Smooth muscle cell (in vitro differentiated cells): ENCODE measurements at regions not wholly inside any gene's neighbourhood (a gene's known extent, or its start where the extent isn't known, plus 50 kb on each side); places are given as distances from the start of the nearest gene placed in this dataset.
A peak's percentile ranks its signal among the peaks of the same experiment; 100 is the strongest.

Source experiments
- DNase-seq: peaks from one replicate; lab custom pipeline; 2025; ENCODE audit not compliant: unreplicated experiment; lab: John Stamatoyannopoulos, UW
- H2AFZ ChIP-seq: fragments of 200-600 bp; sonication (generic); 2 replicates; pipeline ENCODE4 v1.6.0; 2016; ENCODE audit warnings: antibody characterized with exemption, low read depth, mild to moderate bottlenecking
- H3F3A ChIP-seq: fragments of 200-600 bp; sonication (generic); 2 replicates; pipeline ENCODE4 v1.6.0; 2017; ENCODE audit warnings: antibody characterized with exemption, low read depth
- H3K27ac ChIP-seq: fragments of 200-600 bp; sonication (generic); 2 replicates; pipeline ENCODE4 v1.5.1; 2016; ENCODE audit warnings: low read depth, mild to moderate bottlenecking
- H3K27me3 ChIP-seq: fragments of 200-600 bp; sonication (generic); 2 replicates; pipeline ENCODE4 v1.6.1; 2016; ENCODE audit warnings: low read depth, mild to moderate bottlenecking
- H3K36me3 ChIP-seq: fragments of 200-600 bp; sonication (generic); 2 replicates; pipeline ENCODE4 v1.5.1; 2016; ENCODE audit warnings: low read depth
- H3K4me1 ChIP-seq: fragments of 200-600 bp; sonication (generic); 2 replicates; pipeline ENCODE4 v1.5.1; 2016; ENCODE audit warnings: low read depth
- H3K4me2 ChIP-seq: fragments of 200-600 bp; sonication (generic); 2 replicates; pipeline ENCODE4 v1.6.0; 2016; ENCODE audit warnings: mild to moderate bottlenecking
- H3K4me3 ChIP-seq: fragments of 200-600 bp; sonication (generic); 2 replicates; pipeline ENCODE4 v1.5.1; 2016; ENCODE audit warnings: mild to moderate bottlenecking
- H3K79me2 ChIP-seq: fragments of 200-600 bp; sonication (generic); 2 replicates; pipeline ENCODE4 v1.6.0; 2016; ENCODE audit warnings: low read depth, mild to moderate bottlenecking
- H3K9ac ChIP-seq: fragments of 200-600 bp; sonication (generic); 2 replicates; pipeline ENCODE4 v1.6.0; 2016; ENCODE audit warnings: low read depth
- H3K9me3 ChIP-seq: fragments of 200-600 bp; sonication (generic); replicated peaks from 2 replicates; pipeline ENCODE4 v1.5.1; 2016; ENCODE audit warnings: low read depth
- H4K20me1 ChIP-seq: fragments of 200-600 bp; sonication (generic); 2 replicates; pipeline ENCODE4 v1.6.0; 2016; ENCODE audit warnings: low read depth
- CTCF ChIP-seq: fragments of 200-600 bp; sonication (generic); IDR thresholded peaks from 2 replicates; pipeline ENCODE4 v1.5.1; 2017; ENCODE audit warnings: borderline replicate concordance, mild to moderate bottlenecking, antibody characterized with exemption; ENCODE audit not compliant: insufficient read depth, poor library complexity, severe bottlenecking
- WGBS: methylation state at CpG from one replicate; pipeline ENCODE4 v1.1.7; 2016; ENCODE audit warnings: low lambda C conversion rate; 5-methylcytosine and 5-hydroxymethylcytosine counted together

- Histone ChIP-seq H3K79me2 (no peaks in the 10 kb centered on the region), H3K9me3 (no peaks in the 10 kb centered on the region), H3K4me3 (no peak overlapping the region), H3K4me1 (peaks cover 11% of the 10 kb centered on the region), H2AFZ (no peak overlapping the region), H3K27me3 (peaks cover 23% of the 10 kb centered on the region), H3F3A (no peaks in the 10 kb centered on the region), H3K4me2 (no peak overlapping the region), H3K27ac (no peak overlapping the region), H4K20me1 (no peaks in the 10 kb centered on the region), H3K36me3 (no peaks in the 10 kb centered on the region), H3K9ac (no peak overlapping the region)
- no peak for DNase-seq
- TF ChIP-seq CTCF = no peak
- WGBS = 80% methylated on average over 10 of the region's 10 CpGs
Observed at GRCh38 chr17:79196913-79197312, 122.3 kb downstream of the ENGASE start.

GRCh38 chr17:79192503-79193351 lies 118.1 kb downstream of the ENGASE start:
- Histone ChIP-seq H3K36me3 (no peaks in the 10 kb centered on the region), H3F3A (no peaks in the 10 kb centered on the region), H3K79me2 (no peaks in the 10 kb centered on the region), H3K4me2 (no peak overlapping the region), H2AFZ (no peak overlapping the region), H3K9ac (no peak overlapping the region), H3K4me3 (no peak overlapping the region), H3K4me1 (peaks cover 11% of the 10 kb centered on the region), H3K27me3 (peaks cover 45% of the 10 kb centered on the region), H3K27ac (no peak overlapping the region), H3K9me3 (no peaks in the 10 kb centered on the region), H4K20me1 (no peaks in the 10 kb centered on the region)
- peak; percentile 32 for DNase-seq
- 14% methylated on average over 22 of the region's 22 CpGs for WGBS
- no peak for TF ChIP-seq CTCF

- no peak overlapping the region for H3K27ac ChIP-seq
- no peak overlapping the region for H3K4me3 ChIP-seq
- H3F3A ChIP-seq = no peaks in the 10 kb centered on the region
- WGBS = 64% methylated on average over 21 of the region's 21 CpGs
- no peaks in the 10 kb centered on the region for H3K9me3 ChIP-seq
- DNase-seq = no peak
- H4K20me1 ChIP-seq = no peaks in the 10 kb centered on the region
- H3K36me3 ChIP-seq = no peaks in the 10 kb centered on the region
- H3K4me2 ChIP-seq = no peak overlapping the region
- H3K27me3 ChIP-seq = peaks cover 55% of the 10 kb centered on the region
- H3K9ac ChIP-seq = no peak overlapping the region
- H3K79me2 ChIP-seq = no peaks in the 10 kb centered on the region
- no peak overlapping the region for H2AFZ ChIP-seq
- no peak for TF ChIP-seq CTCF
- H3K4me1 ChIP-seq = peaks cover 11% of the 10 kb centered on the region
Observed at GRCh38 chr17:79191270-79191934, 116.8 kb downstream of the ENGASE start.
